DND-41 (cell line): ENCODE measurements at regions not wholly inside any gene's neighbourhood (a gene's known extent, or its start where the extent isn't known, plus 50 kb on each side); places are given as distances from the start of the nearest gene placed in this dataset.

Source experiments
- EZH2 ChIP-seq: IDR thresholded peaks from 3 replicates; pipeline ENCODE4 v1.6.1; 2012; ENCODE audit warnings: borderline replicate concordance, low read depth, mild to moderate bottlenecking, moderate library complexity, low read length, inconsistent platforms; ENCODE audit not compliant: severe bottlenecking
- TF ChIP-seq, protein P1 (sequence below): IDR thresholded peaks from 2 replicates; pipeline ENCODE4 v1.5.1; 2012; ENCODE audit warnings: borderline replicate concordance, low read length, moderate library complexity, mild to moderate bottlenecking; ENCODE audit not compliant: poor library complexity, severe bottlenecking; ENCODE audit errors: extremely low read depth

DNA sequence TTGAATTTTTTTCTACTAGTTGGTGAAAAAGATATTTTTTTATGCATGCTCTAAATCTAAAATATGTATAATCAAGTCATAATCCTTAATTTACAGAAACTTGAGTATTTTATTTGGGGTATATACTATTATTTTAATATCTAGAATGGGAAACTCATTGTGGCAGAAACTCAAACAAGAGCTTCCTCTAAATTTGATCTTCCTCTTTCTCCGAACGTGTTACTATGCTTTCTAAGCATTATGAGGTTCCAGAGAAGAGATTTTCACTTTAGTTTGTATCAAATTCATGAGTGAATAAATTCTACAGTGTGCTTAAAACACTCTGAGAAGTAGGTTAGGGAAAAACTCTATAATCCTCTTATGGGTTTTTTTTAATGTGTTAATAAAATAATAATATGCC lies 173.1 kb downstream of the POTEB3 start:
- TF ChIP-seq, protein P1, sequence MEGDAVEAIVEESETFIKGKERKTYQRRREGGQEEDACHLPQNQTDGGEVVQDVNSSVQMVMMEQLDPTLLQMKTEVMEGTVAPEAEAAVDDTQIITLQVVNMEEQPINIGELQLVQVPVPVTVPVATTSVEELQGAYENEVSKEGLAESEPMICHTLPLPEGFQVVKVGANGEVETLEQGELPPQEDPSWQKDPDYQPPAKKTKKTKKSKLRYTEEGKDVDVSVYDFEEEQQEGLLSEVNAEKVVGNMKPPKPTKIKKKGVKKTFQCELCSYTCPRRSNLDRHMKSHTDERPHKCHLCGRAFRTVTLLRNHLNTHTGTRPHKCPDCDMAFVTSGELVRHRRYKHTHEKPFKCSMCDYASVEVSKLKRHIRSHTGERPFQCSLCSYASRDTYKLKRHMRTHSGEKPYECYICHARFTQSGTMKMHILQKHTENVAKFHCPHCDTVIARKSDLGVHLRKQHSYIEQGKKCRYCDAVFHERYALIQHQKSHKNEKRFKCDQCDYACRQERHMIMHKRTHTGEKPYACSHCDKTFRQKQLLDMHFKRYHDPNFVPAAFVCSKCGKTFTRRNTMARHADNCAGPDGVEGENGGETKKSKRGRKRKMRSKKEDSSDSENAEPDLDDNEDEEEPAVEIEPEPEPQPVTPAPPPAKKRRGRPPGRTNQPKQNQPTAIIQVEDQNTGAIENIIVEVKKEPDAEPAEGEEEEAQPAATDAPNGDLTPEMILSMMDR, result no peak
- TF ChIP-seq EZH2, result no peak
